Tongue (tissue), 1 donor: ENCODE measurements at regions not wholly inside any gene's neighbourhood (a gene's known extent, or its start where the extent isn't known, plus 50 kb on each side); places are given as distances from the start of the nearest gene placed in this dataset.

Source experiments
- DNase-seq: peaks from one replicate; pipeline ENCODE4 v3.0.0-alpha.2; 2015

GRCh38 chr3:110756705-110757104 is 314.9 kb upstream of the NECTIN3 start:
- no peak for DNase-seq

- no peak for DNase-seq
Measured at GRCh38 chr3:110758208-110758607, 313.4 kb upstream of the NECTIN3 start.

- DNase-seq = no peak
Measured at GRCh38 chr3:110767156-110767555, 304.5 kb upstream of the NECTIN3 start.

GRCh38 chr3:110767838-110768237 is 303.8 kb upstream of the NECTIN3 start:
- DNase-seq = no peak

GRCh38 chr3:110773413-110773954 is 298.1 kb upstream of the NECTIN3 start:
- DNase-seq = peak; percentile 77

GRCh38 chr3:110774496-110775265 is 296.9 kb upstream of the NECTIN3 start:
- no peak for DNase-seq

- no peak for DNase-seq
Measured at GRCh38 chr3:110779581-110779980, 292.0 kb upstream of the NECTIN3 start.

- DNase-seq = no peak
Measured at GRCh38 chr3:110783541-110783940, 288.1 kb upstream of the NECTIN3 start.

GRCh38 chr3:110788794-110789193 is 282.8 kb upstream of the NECTIN3 start:
- DNase-seq = no peak

- DNase-seq = no peak
Measured at GRCh38 chr3:110789315-110789714, 282.3 kb upstream of the NECTIN3 start.

GRCh38 chr3:110790631-110791030 is 281.0 kb upstream of the NECTIN3 start:
- DNase-seq = no peak

- no peak for DNase-seq
Measured at GRCh38 chr3:110791995-110792686, 279.5 kb upstream of the NECTIN3 start.

GRCh38 chr3:110793611-110794010 is 278.0 kb upstream of the NECTIN3 start:
- DNase-seq = no peak

- DNase-seq = no peak
Measured at GRCh38 chr3:110795163-110795562, 276.5 kb upstream of the NECTIN3 start.

- peak; percentile 12 for DNase-seq
Measured at GRCh38 chr3:110799271-110799670, 272.3 kb upstream of the NECTIN3 start.

- DNase-seq = no peak
Measured at GRCh38 chr3:110804856-110805255, 266.8 kb upstream of the NECTIN3 start.

- no peak for DNase-seq
Measured at GRCh38 chr3:110806924-110807323, 264.7 kb upstream of the NECTIN3 start.

GRCh38 chr3:110808630-110809029 is 263.0 kb upstream of the NECTIN3 start:
- DNase-seq = peak; percentile 9

GRCh38 chr3:110810356-110810755 is 261.3 kb upstream of the NECTIN3 start:
- DNase-seq = no peak

GRCh38 chr3:110811050-110811449 is 260.6 kb upstream of the NECTIN3 start:
- no peak for DNase-seq

- no peak for DNase-seq
Measured at GRCh38 chr3:110813541-110813940, 258.1 kb upstream of the NECTIN3 start.

GRCh38 chr3:110814170-110815007 is 257.2 kb upstream of the NECTIN3 start:
- DNase-seq = no peak
